CD14-positive monocyte (primary cell): ENCODE measurements at regions not wholly inside any gene's neighbourhood (a gene's known extent, or its start where the extent isn't known, plus 50 kb on each side); places are given as distances from the start of the nearest gene placed in this dataset.
"Not testable (repeated sequence)": the region's sequence is repeated elsewhere in the genome, so short reads cannot be mapped to it uniquely, and the experiment has no call there.

Experiments
- DNase-seq, 3 donors: peaks; one replicate each; pipeline ENCODE4 v3.0.0-alpha.2; 2011 to 2022
- H2AFZ ChIP-seq: 2 replicates; pipeline ENCODE4 v1.6.0; 2012; ENCODE audit warnings: mild to moderate bottlenecking, low read depth, low read length, inconsistent platforms; ENCODE audit not compliant: insufficient read depth, poor library complexity, severe bottlenecking
- H3K27ac ChIP-seq, 2 donors: 1 replicate in 1 of 2; 2 replicates in 1 of 2; pipeline ENCODE4 v1.5.1; 2012 to 2013; ENCODE audit warnings: low read length in 2 of 2, control low read depth in 1 of 2, inconsistent platforms in 1 of 2, low read depth in 1 of 2, mild to moderate bottlenecking in 1 of 2
- H3K27me3 ChIP-seq, 2 donors: one replicate each; pipeline versions ENCODE4 v1.6.0 to v1.6.1; 2011 to 2013; ENCODE audit warnings: low read length in 2 of 2; ENCODE audit not compliant: control insufficient read depth in 2 of 2, insufficient read depth in 2 of 2
- H3K36me3 ChIP-seq, 2 donors: replicated peaks in 1 of 2; 1 replicate in 1 of 2; 2 replicates in 1 of 2; pipeline versions ENCODE4 v1.5.1 to v1.6.1; 2012 to 2013; ENCODE audit warnings: low read length in 2 of 2, control low read depth in 1 of 2, inconsistent platforms in 1 of 2, mild to moderate bottlenecking in 1 of 2; ENCODE audit not compliant: insufficient read depth in 2 of 2, control insufficient read depth in 1 of 2
- H3K4me1 ChIP-seq, 2 donors: 1 replicate in 1 of 2; 2 replicates in 1 of 2; pipeline versions ENCODE4 v1.5.1 to v1.6.1; 2012 to 2013; ENCODE audit warnings: low read length in 2 of 2, control low read depth in 1 of 2, inconsistent platforms in 1 of 2, mild to moderate bottlenecking in 1 of 2, moderate library complexity in 1 of 2; ENCODE audit not compliant: insufficient read depth in 2 of 2, control insufficient read depth in 1 of 2
- H3K4me2 ChIP-seq: replicated peaks from 2 replicates; pipeline ENCODE3; 2012; ENCODE audit warnings: low read length, moderate library complexity, mild to moderate bottlenecking; ENCODE audit not compliant: poor library complexity, severe bottlenecking; ENCODE audit errors: extremely low read depth
- H3K4me3 ChIP-seq, 3 experiments: fragments of 200-600 bp in 1 of 3; sonication (generic) in 1 of 3; replicated peaks in 1 of 3; 1 replicate in 2 of 3; 2 replicates in 1 of 3; pipeline ENCODE4 v1.5.1; 2011 to 2013; ENCODE audit warnings: low read length in 3 of 3, mild to moderate bottlenecking in 3 of 3, control low read depth in 2 of 3, low read depth in 2 of 3, inconsistent platforms in 1 of 3, moderate library complexity in 1 of 3
- H3K79me2 ChIP-seq: 2 replicates; pipeline ENCODE4 v1.6.0; 2012; ENCODE audit warnings: mild to moderate bottlenecking, control low read depth, inconsistent platforms, low read length, moderate library complexity; ENCODE audit not compliant: insufficient read depth
- H3K9ac ChIP-seq: 2 replicates; pipeline ENCODE4 v1.6.0; 2017; ENCODE audit warnings: low read length, mild to moderate bottlenecking; ENCODE audit not compliant: insufficient read depth, poor library complexity, severe bottlenecking
- H3K9me3 ChIP-seq, 2 donors: replicated peaks in 1 of 2; 1 replicate in 1 of 2; 2 replicates in 1 of 2; pipeline versions ENCODE4 v1.5.1 to v1.6.1; 2012 to 2013; ENCODE audit warnings: low read length in 2 of 2, control low read depth in 1 of 2; ENCODE audit not compliant: control insufficient read depth in 1 of 2, insufficient read depth in 1 of 2
- H4K20me1 ChIP-seq: 2 replicates; pipeline ENCODE4 v1.6.0; 2012; ENCODE audit warnings: mild to moderate bottlenecking, low read length, control low read depth, moderate library complexity; ENCODE audit not compliant: insufficient read depth
- H3K27ac Mint-ChIP-seq, 7 donors: one replicate each; pipeline ENCODE4 v1.8.0; 2020; ENCODE audit warnings: mild to moderate bottlenecking in 7 of 7, mixed read lengths in 7 of 7, moderate library complexity in 6 of 7, inconsistent platforms in 2 of 7
- H3K27me3 Mint-ChIP-seq, 3 donors: one replicate each; pipeline ENCODE4 v1.8.0; 2021 to 2022; ENCODE audit warnings: low read depth in 3 of 3, mild to moderate bottlenecking in 3 of 3, mixed read lengths in 3 of 3, moderate library complexity in 3 of 3, inconsistent platforms in 1 of 3
- H3K36me3 Mint-ChIP-seq, 2 donors: one replicate each; pipeline ENCODE4 v1.8.0; 2020; ENCODE audit warnings: mixed read lengths in 2 of 2, inconsistent platforms in 1 of 2, mild to moderate bottlenecking in 1 of 2
- H3K4me1 Mint-ChIP-seq: one replicate; pipeline ENCODE4 v1.8.0; 2020; ENCODE audit warnings: mild to moderate bottlenecking, mixed read lengths
- H3K4me3 Mint-ChIP-seq, 2 donors: one replicate each; pipeline ENCODE4 v1.8.0; 2020; ENCODE audit warnings: mild to moderate bottlenecking in 2 of 2, mixed read lengths in 2 of 2, moderate library complexity in 1 of 2
- H3K9me3 Mint-ChIP-seq, 7 donors: one replicate each; pipeline ENCODE4 v1.8.0; 2020 to 2022; ENCODE audit warnings: mixed read lengths in 7 of 7, mild to moderate bottlenecking in 6 of 7, moderate library complexity in 6 of 7, inconsistent platforms in 2 of 7
- WGBS: methylation state at CpG from one replicate; pipeline ENCODE4 v1.1.5; 2013; ENCODE audit warnings: missing lambda C conversion rate; ENCODE audit not compliant: insufficient coverage; 5-methylcytosine and 5-hydroxymethylcytosine counted together
- intact Hi-C, 2 donors: fragments of 100-400 bp; cut with micrococcal nuclease; formaldehyde crosslinking; loops; one replicate each; pipeline versions ENCODE4 v1.15.0 to v1.15.1; 2023
- TF ChIP-seq, protein P1 (sequence below): fragments of 200-600 bp; IDR thresholded peaks from one replicate; pipeline ENCODE4 v1.8.0; 2022; ENCODE audit warnings: antibody characterized with exemption, mild to moderate bottlenecking

DNA sequence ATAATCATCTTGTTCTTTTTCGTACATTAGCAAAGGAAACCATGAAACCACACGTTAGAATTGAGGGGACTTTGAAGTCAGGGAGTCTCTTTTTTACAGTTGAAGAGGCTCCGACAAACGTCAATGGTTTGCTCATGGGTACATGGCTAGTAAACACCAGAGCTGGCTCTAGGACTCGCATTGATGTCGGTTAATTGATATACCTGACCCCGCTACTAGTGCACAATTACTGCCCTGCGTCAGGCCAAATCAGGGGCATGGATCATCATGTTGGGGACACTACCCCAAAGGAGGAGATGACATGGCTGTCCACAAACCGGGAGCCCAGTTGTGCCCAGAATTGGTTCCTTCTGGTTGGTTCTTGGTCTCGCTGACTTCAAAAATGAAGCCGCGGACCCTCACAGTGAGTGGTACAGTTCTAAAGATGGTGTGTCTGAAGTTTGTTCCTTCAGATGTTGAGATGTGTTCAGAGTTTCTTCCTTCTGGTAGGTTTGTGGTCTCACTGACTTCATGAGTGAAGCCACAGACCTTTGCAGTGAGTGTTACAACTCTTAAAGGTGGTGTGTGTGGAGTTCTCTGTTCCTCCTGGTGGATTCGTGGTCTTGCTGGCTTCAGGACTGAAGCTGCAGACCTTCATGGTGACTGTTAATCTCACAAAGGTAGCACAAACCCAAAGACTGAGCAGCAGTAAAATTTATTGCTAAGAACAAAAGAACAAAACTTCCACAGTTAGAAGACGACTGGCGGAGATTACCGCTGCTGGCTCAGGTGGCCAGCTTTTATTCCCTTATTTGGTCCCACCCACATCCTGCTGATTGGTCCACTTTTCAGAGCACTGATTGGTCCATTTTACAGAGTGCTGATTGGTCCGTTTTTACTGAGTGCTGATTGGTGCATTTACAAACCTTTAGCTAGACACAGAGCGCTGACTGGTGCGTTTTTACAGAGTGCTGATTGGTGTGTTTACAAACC is 126.9 kb upstream of the ERRFI1 start:
- Mint-ChIP-seq H3K27me3 (peaks cover 10 to 32% (median 31%) of the 10 kb centered on the region in 3 donors), H3K36me3 (no peaks in the 10 kb centered on the region), H3K9me3 (peaks cover 2 to 19% (median 8%) of the 10 kb centered on the region in 7 donors), H3K4me1 (peaks cover 14% of the 10 kb centered on the region), H3K4me3 (no peak overlapping the region), H3K27ac (peak overlapping the region in 1 of 7 donors; percentile 70)
- no peak overlapping the region for H3K4me3 ChIP-seq
- no peaks in the 10 kb centered on the region for H4K20me1 ChIP-seq
- H2AFZ ChIP-seq: no peak overlapping the region
- no peak for DNase-seq
- H3K36me3 ChIP-seq: no peaks in the 10 kb centered on the region
- no peaks in the 10 kb centered on the region for H3K79me2 ChIP-seq
- H3K9ac ChIP-seq: no peak overlapping the region
- H3K27ac ChIP-seq: no peak overlapping the region
- WGBS: 89% methylated on average over 14 of the region's 19 CpGs
- H3K4me1 ChIP-seq: peaks cover 7 to 8% of the 10 kb centered on the region in 2 donors
- intact Hi-C loops: no loop called here
- no peaks in the 10 kb centered on the region for H3K9me3 ChIP-seq
- TF ChIP-seq, protein P1, sequence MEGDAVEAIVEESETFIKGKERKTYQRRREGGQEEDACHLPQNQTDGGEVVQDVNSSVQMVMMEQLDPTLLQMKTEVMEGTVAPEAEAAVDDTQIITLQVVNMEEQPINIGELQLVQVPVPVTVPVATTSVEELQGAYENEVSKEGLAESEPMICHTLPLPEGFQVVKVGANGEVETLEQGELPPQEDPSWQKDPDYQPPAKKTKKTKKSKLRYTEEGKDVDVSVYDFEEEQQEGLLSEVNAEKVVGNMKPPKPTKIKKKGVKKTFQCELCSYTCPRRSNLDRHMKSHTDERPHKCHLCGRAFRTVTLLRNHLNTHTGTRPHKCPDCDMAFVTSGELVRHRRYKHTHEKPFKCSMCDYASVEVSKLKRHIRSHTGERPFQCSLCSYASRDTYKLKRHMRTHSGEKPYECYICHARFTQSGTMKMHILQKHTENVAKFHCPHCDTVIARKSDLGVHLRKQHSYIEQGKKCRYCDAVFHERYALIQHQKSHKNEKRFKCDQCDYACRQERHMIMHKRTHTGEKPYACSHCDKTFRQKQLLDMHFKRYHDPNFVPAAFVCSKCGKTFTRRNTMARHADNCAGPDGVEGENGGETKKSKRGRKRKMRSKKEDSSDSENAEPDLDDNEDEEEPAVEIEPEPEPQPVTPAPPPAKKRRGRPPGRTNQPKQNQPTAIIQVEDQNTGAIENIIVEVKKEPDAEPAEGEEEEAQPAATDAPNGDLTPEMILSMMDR: no peak
- H3K27me3 ChIP-seq: peaks cover 0 to 9% of the 10 kb centered on the region in 2 donors
- no peak overlapping the region for H3K4me2 ChIP-seq

DNA sequence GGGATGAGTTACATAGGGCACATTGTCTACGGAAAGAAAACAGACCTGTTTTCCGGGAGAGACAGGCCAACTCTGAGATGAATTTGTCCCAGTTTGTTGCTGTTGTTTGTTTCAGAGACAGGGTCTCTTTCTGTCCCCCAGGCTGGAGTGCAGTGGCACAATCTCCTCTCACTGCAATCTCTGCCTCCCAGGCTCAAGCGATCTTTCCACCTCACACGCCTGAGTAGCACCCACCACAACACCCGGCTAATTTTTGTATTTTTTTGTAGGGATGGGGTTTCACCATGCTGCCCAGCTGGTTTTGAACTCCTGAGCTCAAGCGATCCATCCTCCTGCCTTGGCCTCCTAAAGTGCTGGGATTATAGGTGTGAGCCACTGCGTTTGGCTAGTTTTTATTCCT is 125.5 kb upstream of the ERRFI1 start:
- peaks cover 12 to 35% (median 33%) of the 10 kb centered on the region in 3 donors for H3K27me3 Mint-ChIP-seq
- intact Hi-C loops: no loop called here
- H2AFZ ChIP-seq: no peak overlapping the region

DNA sequence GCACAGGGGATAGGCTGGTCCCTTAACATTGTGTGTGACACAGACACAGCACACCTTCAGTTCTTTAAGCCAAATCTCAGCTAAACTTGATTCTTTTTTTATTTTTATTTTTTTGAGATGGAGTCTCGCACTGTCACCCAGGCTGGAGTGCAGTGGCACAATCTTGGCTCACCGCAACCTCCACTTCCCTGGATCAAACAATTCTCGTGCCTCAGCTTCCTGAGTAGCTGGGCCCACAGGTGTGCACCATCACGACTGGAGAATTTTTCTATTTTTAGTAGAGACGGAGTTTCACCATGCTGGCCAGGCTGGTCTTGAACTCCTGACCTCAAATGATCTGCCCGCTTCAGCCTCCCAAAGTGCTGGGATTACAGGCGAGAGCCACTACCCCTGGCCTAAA is 123.6 kb upstream of the ERRFI1 start:
- H3K36me3 Mint-ChIP-seq, H3K4me1 ChIP-seq, H2AFZ ChIP-seq, H3K27me3 ChIP-seq, H3K4me3 ChIP-seq, H3K4me2 ChIP-seq, DNase-seq, H4K20me1 ChIP-seq, H3K4me1 Mint-ChIP-seq, H3K4me3 Mint-ChIP-seq, H3K9ac ChIP-seq, H3K27ac Mint-ChIP-seq, H3K9me3 ChIP-seq, intact Hi-C loops, H3K79me2 ChIP-seq, H3K27ac ChIP-seq, H3K36me3 ChIP-seq: not testable (repeated sequence)
- Mint-ChIP-seq H3K27me3 (peaks cover 14 to 26% (median 24%) of the 10 kb centered on the region in 3 donors), H3K9me3 (peaks cover 2 to 14% (median 8%) of the 10 kb centered on the region in 7 donors)
- 71% methylated on average over 6 of the region's 7 CpGs for WGBS

More for the DNA sequence above, 125.5 kb upstream of the ERRFI1 start:
- no peaks in the 10 kb centered on the region for H3K79me2 ChIP-seq
- TF ChIP-seq, protein P1: no peak
- no peaks in the 10 kb centered on the region for H3K9me3 ChIP-seq
- no peak overlapping the region for H3K4me2 ChIP-seq
- peaks cover 7 to 8% of the 10 kb centered on the region in 2 donors for H3K4me1 ChIP-seq
- H4K20me1 ChIP-seq: no peaks in the 10 kb centered on the region
- H3K27ac ChIP-seq: no peak overlapping the region
- no peak overlapping the region for H3K4me3 ChIP-seq
- H3K9ac ChIP-seq: no peak overlapping the region
- 90% methylated on average over 3 of the region's 7 CpGs for WGBS
- H3K27me3 ChIP-seq: peaks cover 0 to 9% of the 10 kb centered on the region in 2 donors
- no peaks in the 10 kb centered on the region for H3K36me3 ChIP-seq
- peaks cover 2 to 18% (median 8%) of the 10 kb centered on the region in 7 donors for H3K9me3 Mint-ChIP-seq
- no peak for DNase-seq
- no peak overlapping the region for H3K27ac Mint-ChIP-seq
- H3K4me3 Mint-ChIP-seq: no peak overlapping the region
- peaks cover 12% of the 10 kb centered on the region for H3K4me1 Mint-ChIP-seq
- H3K36me3 Mint-ChIP-seq: no peaks in the 10 kb centered on the region
